Common myeloid progenitor, CD34-positive (primary cell): ENCODE measurements at regions not wholly inside any gene's neighbourhood (a gene's known extent, or its start where the extent isn't known, plus 50 kb on each side); places are given as distances from the start of the nearest gene placed in this dataset.

Experiments used
- CTCF ChIA-PET: fragments of 350-600 bp; sonication (Branson Sonifier 250); formaldehyde crosslinking; loops from one replicate; lab custom pipeline; 2021; ENCODE audit warnings: antibody characterized with exemption; lab: Charles Lee
- POLR2A ChIA-PET: fragments of 350-600 bp; sonication (Branson Sonifier 250); formaldehyde crosslinking; loops from one replicate; lab custom pipeline; 2021; ENCODE audit warnings: antibody characterized with exemption; lab: Charles Lee
- DNase-seq, 3 donors: peaks; one replicate each; pipeline versions ENCODE4 v3.0.0 to v3.0.0-alpha.2; 2013
- H3K27ac ChIP-seq, 2 experiments: 1 replicate in 1 of 2; 2 replicates in 1 of 2; pipeline ENCODE4 v1.7.0; 2013; ENCODE audit warnings: inconsistent platforms in 2 of 2, low read length in 2 of 2, mild to moderate bottlenecking in 2 of 2, low read depth in 1 of 2, moderate library complexity in 1 of 2; ENCODE audit not compliant: severe bottlenecking in 2 of 2, insufficient read depth in 1 of 2, poor library complexity in 1 of 2
- H3K27me3 ChIP-seq, 5 experiments: replicated peaks in 2 of 5; 1 replicate in 3 of 5; 2 replicates in 2 of 5; pipeline versions ENCODE4 v1.6.1 to v1.7.0; 2013; ENCODE audit warnings: low read length in 4 of 5, mild to moderate bottlenecking in 2 of 5, moderate library complexity in 2 of 5, inconsistent platforms in 1 of 5; ENCODE audit not compliant: insufficient read depth in 5 of 5, control insufficient read depth in 4 of 5
- H3K36me3 ChIP-seq, 4 experiments: 1 replicate in 2 of 4; 2 replicates in 2 of 4; pipeline versions ENCODE4 v1.6.1 to v1.7.0; 2013; ENCODE audit warnings: low read length in 3 of 4, control low read depth in 1 of 4, mild to moderate bottlenecking in 1 of 4; ENCODE audit not compliant: control insufficient read depth in 4 of 4, insufficient read depth in 4 of 4
- H3K4me1 ChIP-seq, 4 experiments: 1 replicate in 3 of 4; 2 replicates in 1 of 4; pipeline versions ENCODE4 v1.6.1 to v1.7.1; 2013; ENCODE audit warnings: low read length in 3 of 4, mild to moderate bottlenecking in 3 of 4, control low read depth in 1 of 4, inconsistent platforms in 1 of 4, moderate library complexity in 1 of 4; ENCODE audit not compliant: control insufficient read depth in 4 of 4, insufficient read depth in 4 of 4; ENCODE audit errors: control extremely low read depth in 1 of 4
- H3K4me3 ChIP-seq, 7 experiments: 1 replicate in 4 of 7; 2 replicates in 3 of 7; pipeline versions ENCODE4 v1.5.1 to v1.7.0; 2013; ENCODE audit warnings: mild to moderate bottlenecking in 7 of 7, low read length in 6 of 7, moderate library complexity in 6 of 7, inconsistent platforms in 2 of 7, low read depth in 2 of 7, control low read depth in 1 of 7; ENCODE audit not compliant: insufficient read depth in 4 of 7, control insufficient read depth in 1 of 7; ENCODE audit errors: extremely low read depth in 1 of 7
- H3K9me3 ChIP-seq, 5 experiments: 1 replicate in 4 of 5; 2 replicates in 1 of 5; pipeline versions ENCODE4 v1.6.1 to v1.7.1; 2013; ENCODE audit warnings: low read length in 4 of 5, mild to moderate bottlenecking in 2 of 5, inconsistent platforms in 1 of 5, low read depth in 1 of 5, moderate library complexity in 1 of 5; ENCODE audit not compliant: control insufficient read depth in 4 of 5, insufficient read depth in 2 of 5; ENCODE audit errors: control extremely low read depth in 1 of 5
- WGBS: methylation state at CpG from one replicate; pipeline ENCODE4 v1.1.5; 2013; ENCODE audit not compliant: insufficient coverage; 5-methylcytosine and 5-hydroxymethylcytosine counted together

GRCh38 chr7:47000561-47000960 lies 581.4 kb downstream of the TNS3 start:
- WGBS: no CpG with 5 or more reads among the region's 1 CpG
- Histone ChIP-seq H3K4me1 (no peaks in the 10 kb centered on the region), H3K27ac (no peak overlapping the region), H3K36me3 (no peaks in the 10 kb centered on the region), H3K9me3 (no peaks in the 10 kb centered on the region), H3K27me3 (no peaks in the 10 kb centered on the region), H3K4me3 (no peak overlapping the region)
- ChIA-PET POLR2A (no interaction called here), CTCF (interaction anchor here (0.5 kb wide), 1 partner anchor 61 kb away, joined by 3 read pairs; no protein-coding TSS in a partner anchor)
- no peak for DNase-seq

GRCh38 chr7:46999866-47000265 lies 582.0 kb downstream of the TNS3 start:
- no peaks in the 10 kb centered on the region for H3K9me3 ChIP-seq
- no peaks in the 10 kb centered on the region for H3K36me3 ChIP-seq
- CTCF ChIA-PET: no interaction called here
- H3K4me1 ChIP-seq: no peaks in the 10 kb centered on the region
- DNase-seq: no peak
- no peak overlapping the region for H3K4me3 ChIP-seq
- H3K27ac ChIP-seq: no peak overlapping the region
- POLR2A ChIA-PET: no interaction called here
- H3K27me3 ChIP-seq: no peaks in the 10 kb centered on the region

- DNase-seq: no peak
- H3K27ac ChIP-seq: no peak overlapping the region
- no peaks in the 10 kb centered on the region for H3K27me3 ChIP-seq
- no peaks in the 10 kb centered on the region for H3K9me3 ChIP-seq
- H3K36me3 ChIP-seq: no peaks in the 10 kb centered on the region
- no peaks in the 10 kb centered on the region for H3K4me1 ChIP-seq
- ChIA-PET POLR2A (no interaction called here), CTCF (no interaction called here)
- H3K4me3 ChIP-seq: no peak overlapping the region
- 95% methylated on average over 2 of the region's 3 CpGs for WGBS
These were observed 584.9 kb downstream of the TNS3 start for GRCh38 chr7:46996972-46997371.

GRCh38 chr7:46993396-46993795 lies 588.5 kb downstream of the TNS3 start:
- 81% methylated on average over 2 of the region's 3 CpGs for WGBS

GRCh38 chr7:46990761-46991160 lies 591.1 kb downstream of the TNS3 start:
- H3K4me1 ChIP-seq: no peaks in the 10 kb centered on the region
- no peak overlapping the region for H3K4me3 ChIP-seq
- no peak for DNase-seq
- ChIA-PET POLR2A (no interaction called here), CTCF (no interaction called here)
- no peaks in the 10 kb centered on the region for H3K9me3 ChIP-seq
- H3K27me3 ChIP-seq: no peaks in the 10 kb centered on the region
- H3K36me3 ChIP-seq: no peaks in the 10 kb centered on the region
- H3K27ac ChIP-seq: no peak overlapping the region

More at GRCh38 chr7:46993396-46993795, 588.5 kb downstream of the TNS3 start:
- no peak overlapping the region for H3K27ac ChIP-seq
- no peak overlapping the region for H3K4me3 ChIP-seq
- H3K9me3 ChIP-seq: no peaks in the 10 kb centered on the region
- POLR2A ChIA-PET: no interaction called here
- H3K27me3 ChIP-seq: no peaks in the 10 kb centered on the region
- no peaks in the 10 kb centered on the region for H3K4me1 ChIP-seq
- H3K36me3 ChIP-seq: no peaks in the 10 kb centered on the region
- CTCF ChIA-PET: no interaction called here
- DNase-seq: no peak

GRCh38 chr7:46989247-46989646 lies 592.7 kb downstream of the TNS3 start:
- ChIA-PET CTCF (no interaction called here), POLR2A (no interaction called here)
- Histone ChIP-seq H3K4me1 (no peaks in the 10 kb centered on the region), H3K27ac (no peak overlapping the region), H3K27me3 (no peaks in the 10 kb centered on the region), H3K4me3 (no peak overlapping the region), H3K9me3 (no peaks in the 10 kb centered on the region), H3K36me3 (no peaks in the 10 kb centered on the region)
- no peak for DNase-seq

- H3K4me3 ChIP-seq: no peak overlapping the region
- DNase-seq: no peak
- H3K27ac ChIP-seq: no peak overlapping the region
- ChIA-PET POLR2A (no interaction called here), CTCF (no interaction called here)
- no peaks in the 10 kb centered on the region for H3K27me3 ChIP-seq
- 93% methylated on average over 5 of the region's 8 CpGs for WGBS
- H3K4me1 ChIP-seq: no peaks in the 10 kb centered on the region
- H3K36me3 ChIP-seq: no peaks in the 10 kb centered on the region
- H3K9me3 ChIP-seq: no peaks in the 10 kb centered on the region
These were observed 599.0 kb downstream of the TNS3 start for GRCh38 chr7:46982928-46983327.
